ENCODE measurements at regions not wholly inside any gene's neighbourhood (a gene's known extent, or its start where the extent isn't known, plus 50 kb on each side); places are given as distances from the start of the nearest gene placed in this dataset.

- no peak overlapping the region for H3K4me3 ChIP-seq (ENCODE audit: low read depth, low read length)
- no peak for TF ChIP-seq CTCF (IDR thresholded peaks at IDR 0.05; ENCODE audit: low read depth, low read length)
Observed at GRCh38 chr15:95019907-95020306, 788.5 kb downstream of the MCTP2 start.

- H3K4me3 ChIP-seq (ENCODE audit: low read depth, low read length), result no peak overlapping the region
- no peak for TF ChIP-seq CTCF (IDR thresholded peaks at IDR 0.05; ENCODE audit: low read depth, low read length)
Observed at GRCh38 chr15:95021816-95022215, 790.5 kb downstream of the MCTP2 start.

- peak; percentile 18; the same call in 1 of the 2 replicates for TF ChIP-seq CTCF (IDR thresholded peaks at IDR 0.05; ENCODE audit: low read depth, low read length)
Observed at GRCh38 chr15:95024351-95024750, 793.0 kb downstream of the MCTP2 start.

GRCh38 chr15:95025924-95026728 is 794.8 kb downstream of the MCTP2 start:
- no peak for TF ChIP-seq CTCF (IDR thresholded peaks at IDR 0.05; ENCODE audit: low read depth, low read length)
- no peak overlapping the region for H3K4me3 ChIP-seq (ENCODE audit: low read depth, low read length)

More at GRCh38 chr15:95024351-95024750, 793.0 kb downstream of the MCTP2 start:
- no peak overlapping the region for H3K4me3 ChIP-seq (ENCODE audit: low read depth, low read length)

GRCh38 chr15:95027981-95028380 is 796.6 kb downstream of the MCTP2 start:
- H3K4me3 ChIP-seq (ENCODE audit: low read depth, low read length), result no peak overlapping the region
- TF ChIP-seq CTCF (IDR thresholded peaks at IDR 0.05; ENCODE audit: low read depth, low read length), result no peak

- no peak overlapping the region for H3K4me3 ChIP-seq (ENCODE audit: low read depth, low read length)
- TF ChIP-seq CTCF (IDR thresholded peaks at IDR 0.05; ENCODE audit: low read depth, low read length), result no peak
Observed at GRCh38 chr15:95032156-95032555, 800.8 kb downstream of the MCTP2 start.

- no peak for TF ChIP-seq CTCF (IDR thresholded peaks at IDR 0.05; ENCODE audit: low read depth, low read length)
- no peak overlapping the region for H3K4me3 ChIP-seq (ENCODE audit: low read depth, low read length)
Observed at GRCh38 chr15:95035106-95035505, 803.7 kb downstream of the MCTP2 start.
